Spleen (tissue), 11 donors: ENCODE measurements at regions not wholly inside any gene's neighbourhood (a gene's known extent, or its start where the extent isn't known, plus 50 kb on each side); places are given as distances from the start of the nearest gene placed in this dataset.
A peak's percentile ranks its signal among the peaks of the same experiment; 100 is the strongest.
"Not testable (repeated sequence)": the region's sequence is repeated elsewhere in the genome, so short reads cannot be mapped to it uniquely, and the experiment has no call there.

Source experiments
- DNase-seq: peaks from one replicate; pipeline ENCODE4 v3.0.0-alpha.2; 2020
- H3K27ac ChIP-seq, 8 donors: fragments of 200-600 bp; sonication (generic) in 7 of 8; 1 replicate in 4 of 8; 2 replicates in 4 of 8; pipeline versions ENCODE4 v1.5.0 to v1.8.0; 2016 to 2021; ENCODE audit warnings: inconsistent platforms in 4 of 8, mild to moderate bottlenecking in 4 of 8, moderate library complexity in 1 of 8
- H3K27me3 ChIP-seq, 7 donors: fragments of 200-600 bp; sonication (generic) in 6 of 7; replicated peaks in 1 of 7; 1 replicate in 4 of 7; 2 replicates in 3 of 7; pipeline versions ENCODE4 v1.5.0 to v1.8.0; 2016 to 2021; ENCODE audit warnings: inconsistent platforms in 3 of 7, mild to moderate bottlenecking in 1 of 7
- H3K36me3 ChIP-seq, 6 donors: fragments of 200-600 bp; sonication (generic) in 5 of 6; 1 replicate in 4 of 6; 2 replicates in 2 of 6; pipeline versions ENCODE4 v1.5.0 to v1.8.0; 2016 to 2021; ENCODE audit warnings: inconsistent platforms in 2 of 6
- H3K4me1 ChIP-seq, 6 donors: fragments of 200-600 bp; sonication (generic) in 5 of 6; 1 replicate in 3 of 6; 2 replicates in 3 of 6; pipeline versions ENCODE4 v1.5.0 to v1.8.0; 2016 to 2021; ENCODE audit warnings: inconsistent platforms in 3 of 6
- H3K4me3 ChIP-seq, 8 donors: fragments of 200-600 bp; sonication (generic) in 7 of 8; 1 replicate in 4 of 8; 2 replicates in 4 of 8; pipeline versions ENCODE4 v1.5.0 to v1.8.0; 2016 to 2021; ENCODE audit warnings: inconsistent platforms in 4 of 8, mild to moderate bottlenecking in 4 of 8, moderate library complexity in 2 of 8
- H3K9me3 ChIP-seq, 8 donors: fragments of 200-600 bp; sonication (generic) in 7 of 8; 1 replicate in 4 of 8; 2 replicates in 4 of 8; pipeline versions ENCODE4 v1.5.0 to v1.8.0; 2016 to 2021; ENCODE audit warnings: inconsistent platforms in 4 of 8
- POLR2A ChIP-seq, 3 donors: fragments of 450-650 bp; IDR thresholded peaks; one replicate each; pipeline ENCODE4 v1.5.1; 2017; ENCODE audit warnings: antibody characterized with exemption in 3 of 3, mild to moderate bottlenecking in 1 of 3
- POLR2AphosphoS5 ChIP-seq, 3 donors: sonication (generic); formaldehyde crosslinking; IDR thresholded peaks; one replicate each; pipeline ENCODE4 v1.5.1; 2017; ENCODE audit warnings: antibody characterized with exemption in 3 of 3
- WGBS, 5 donors: extraction: QIAGEN DNeasy Blood & Tissue Kit in 3 of 5; methylation state at CpG; one replicate each; pipeline versions ENCODE4 v1.1.5 to v1.1.7; 2013 to 2018; 5-methylcytosine and 5-hydroxymethylcytosine counted together
- intact Hi-C: fragments of 100-400 bp; cut with DNase I; formaldehyde crosslinking; loops from one replicate; pipeline ENCODE4 v1.15.0; 2023; ENCODE audit warnings: low total_unique reads
- TF ChIP-seq, protein P1 (sequence below), 11 experiments: fragments of 200-600 bp in 7 of 11; fragments of 450-650 bp in 4 of 11; sonication (generic) in 4 of 11; IDR thresholded peaks in 8 of 11; conservative IDR thresholded peaks in 3 of 11; 1 replicate in 7 of 11; 2 replicates in 4 of 11; pipeline versions ENCODE4 v1.4.0 to v1.8.0; 2016 to 2021; ENCODE audit warnings: antibody characterized with exemption in 11 of 11, inconsistent platforms in 4 of 11, mild to moderate bottlenecking in 1 of 11
- donor health status: healthy with polysubstance abuse.
- donor health status: DM: no; HTN: no; CAD: no; lungs with moderate emphysema.
- donor health status: DM: no; HTN: no; CAD: no.
- donor health status: Bipolar disorder and iron deficiency.
- donor health status: healthy.
- donor health status: DM: no; HTN: no; CAD: no.
- donor health status: DM: yes; HTN: yes; CAD: no.

DNA sequence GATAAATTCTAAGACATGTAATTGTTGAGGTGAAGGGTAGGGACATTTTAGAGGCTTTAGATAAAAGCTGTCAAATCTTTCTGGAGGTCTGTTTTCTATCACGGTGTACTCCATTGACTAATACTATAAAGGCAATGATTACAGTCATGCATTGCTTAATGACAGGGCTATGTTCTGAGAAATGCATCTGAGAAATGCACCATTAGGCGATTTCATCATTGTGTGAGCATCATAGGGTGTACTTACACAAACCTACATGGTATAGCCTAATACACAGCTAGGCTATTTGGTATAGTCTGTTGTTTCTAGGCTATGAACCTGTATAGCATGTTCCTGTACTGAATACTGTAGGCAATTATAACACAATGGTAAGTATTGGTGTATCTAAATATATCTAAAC, 71.3 kb upstream of the FYN start:
- WGBS, 5 donors, result 78 to 93% (median 84%) methylated on average over 2 of the region's 2 CpGs
- peaks cover 0 to 5% (median 0%) of the 10 kb centered on the region in 6 donors for H3K4me1 ChIP-seq

DNA sequence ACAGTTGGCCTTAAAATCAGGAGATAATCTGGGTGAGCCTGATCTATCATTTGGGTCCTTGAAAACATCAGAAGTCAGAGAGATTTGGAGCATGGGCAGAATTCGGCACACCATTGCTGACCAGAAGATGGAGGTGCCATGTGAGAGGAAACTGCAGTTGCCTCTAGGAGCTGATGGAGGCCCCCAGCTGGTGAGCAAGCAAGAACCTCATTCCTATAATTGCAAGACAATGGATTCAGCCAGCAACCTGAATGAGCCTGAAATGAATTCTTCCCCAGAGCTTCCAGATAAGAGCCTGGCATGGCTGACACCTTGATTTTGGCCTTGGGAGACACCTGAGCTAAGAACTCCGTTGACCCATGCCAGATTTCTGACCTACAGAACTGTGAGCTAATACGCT, 76.3 kb upstream of the FYN start:
- no peaks in the 10 kb centered on the region for H3K36me3 ChIP-seq
- TF ChIP-seq POLR2AphosphoS5 (IDR thresholded peaks at IDR 0.05) (no peak), POLR2A (IDR thresholded peaks at IDR 0.05) (no peak)
- TF ChIP-seq, protein P1, sequence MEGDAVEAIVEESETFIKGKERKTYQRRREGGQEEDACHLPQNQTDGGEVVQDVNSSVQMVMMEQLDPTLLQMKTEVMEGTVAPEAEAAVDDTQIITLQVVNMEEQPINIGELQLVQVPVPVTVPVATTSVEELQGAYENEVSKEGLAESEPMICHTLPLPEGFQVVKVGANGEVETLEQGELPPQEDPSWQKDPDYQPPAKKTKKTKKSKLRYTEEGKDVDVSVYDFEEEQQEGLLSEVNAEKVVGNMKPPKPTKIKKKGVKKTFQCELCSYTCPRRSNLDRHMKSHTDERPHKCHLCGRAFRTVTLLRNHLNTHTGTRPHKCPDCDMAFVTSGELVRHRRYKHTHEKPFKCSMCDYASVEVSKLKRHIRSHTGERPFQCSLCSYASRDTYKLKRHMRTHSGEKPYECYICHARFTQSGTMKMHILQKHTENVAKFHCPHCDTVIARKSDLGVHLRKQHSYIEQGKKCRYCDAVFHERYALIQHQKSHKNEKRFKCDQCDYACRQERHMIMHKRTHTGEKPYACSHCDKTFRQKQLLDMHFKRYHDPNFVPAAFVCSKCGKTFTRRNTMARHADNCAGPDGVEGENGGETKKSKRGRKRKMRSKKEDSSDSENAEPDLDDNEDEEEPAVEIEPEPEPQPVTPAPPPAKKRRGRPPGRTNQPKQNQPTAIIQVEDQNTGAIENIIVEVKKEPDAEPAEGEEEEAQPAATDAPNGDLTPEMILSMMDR (IDR thresholded peaks at IDR 0.05 in 8 of 11, conservative IDR thresholded peaks at IDR 0.05 in 3 of 11), result no peak
- no peak overlapping the region for H3K4me3 ChIP-seq
- 82 to 93% (median 89%) methylated on average over 3 of the region's 3 CpGs for WGBS, 5 donors
- H3K27me3 ChIP-seq, result peaks cover 0 to 5% (median 0%) of the 10 kb centered on the region in 7 donors
- H3K9me3 ChIP-seq, result no peaks in the 10 kb centered on the region
- peaks cover 0 to 4% (median 0%) of the 10 kb centered on the region in 6 donors for H3K4me1 ChIP-seq
- intact Hi-C loops, result no loop called here
- DNase-seq, result no peak
- no peak overlapping the region for H3K27ac ChIP-seq

More for the DNA sequence above, 71.3 kb upstream of the FYN start:
- intact Hi-C loops, result no loop called here
- DNase-seq, result no peak
- no peaks in the 10 kb centered on the region for H3K36me3 ChIP-seq
- H3K9me3 ChIP-seq, result peaks cover 0 to 7% (median 6%) of the 10 kb centered on the region in 8 donors
- no peak overlapping the region for H3K4me3 ChIP-seq
- no peak for TF ChIP-seq POLR2AphosphoS5 (IDR thresholded peaks at IDR 0.05)
- TF ChIP-seq, protein P1 (IDR thresholded peaks at IDR 0.05 in 8 of 11, conservative IDR thresholded peaks at IDR 0.05 in 3 of 11), result no peak
- TF ChIP-seq POLR2A (IDR thresholded peaks at IDR 0.05), result no peak
- no peaks in the 10 kb centered on the region for H3K27me3 ChIP-seq
- H3K27ac ChIP-seq, result peak overlapping the region in 1 of 8 donors; percentile 56

GRCh38 chr6:111949984-111950383, 76.7 kb upstream of the FYN start:
- H3K36me3 ChIP-seq, DNase-seq, H3K9me3 ChIP-seq, H3K27me3 ChIP-seq, intact Hi-C loops, H3K4me1 ChIP-seq, H3K27ac ChIP-seq, H3K4me3 ChIP-seq: not testable (repeated sequence)
- WGBS, 5 donors, result 69 to 87% (median 79%) methylated on average over 3 of the region's 3 CpGs

DNA sequence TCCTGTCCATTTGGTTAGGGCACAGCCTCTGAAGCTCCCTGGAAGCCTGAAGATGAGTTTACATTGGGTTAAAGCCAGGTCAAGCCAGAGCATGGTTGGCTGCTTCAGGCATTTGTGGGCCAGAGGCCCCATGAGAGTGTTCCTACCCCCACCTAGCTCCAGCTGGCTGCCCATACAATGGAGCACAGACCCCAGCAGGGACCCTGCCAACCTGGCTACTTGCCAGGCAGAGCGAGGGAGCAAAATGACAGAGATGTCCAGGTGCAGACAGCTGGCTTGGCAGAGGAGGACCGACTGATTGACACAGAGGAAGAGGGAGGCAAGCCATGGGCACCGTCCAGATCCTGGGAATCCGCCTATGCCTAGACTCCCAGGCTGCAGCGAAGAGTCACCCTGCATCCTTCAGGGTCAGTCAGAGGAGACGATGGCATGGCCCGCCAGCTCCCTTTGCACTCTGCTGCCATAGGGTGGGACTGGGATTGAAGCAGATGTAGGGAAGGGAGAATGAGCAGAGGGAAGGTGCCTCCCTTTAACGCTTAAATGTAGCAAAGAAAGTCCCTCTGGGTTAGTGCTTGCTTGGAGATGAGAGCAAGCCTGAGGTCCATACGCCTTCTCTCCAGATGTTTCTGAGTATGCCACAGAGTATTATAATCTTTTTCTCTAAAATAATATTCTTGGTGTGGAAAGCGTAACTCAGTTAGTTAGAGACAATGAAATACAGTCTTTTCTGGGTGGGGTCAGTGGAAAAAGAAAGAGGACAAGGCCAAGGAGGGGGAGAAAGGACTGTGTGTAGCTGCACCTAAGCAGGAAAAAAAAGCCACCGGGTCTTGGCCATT, 77.6 kb upstream of the FYN start:
- Histone ChIP-seq H3K27me3 (peaks cover 0 to 5% (median 0%) of the 10 kb centered on the region in 7 donors), H3K4me3 (no peak overlapping the region), H3K36me3 (no peaks in the 10 kb centered on the region), H3K9me3 (no peaks in the 10 kb centered on the region), H3K4me1 (peaks cover 0 to 4% (median 0%) of the 10 kb centered on the region in 6 donors), H3K27ac (no peak overlapping the region)
- no peak for DNase-seq
- intact Hi-C loops, result no loop called here
- 83 to 93% (median 88%) methylated on average over 11 of the region's 11 CpGs for WGBS, 5 donors
- TF ChIP-seq POLR2A (IDR thresholded peaks at IDR 0.05), result no peak
- TF ChIP-seq, protein P1 (IDR thresholded peaks at IDR 0.05 in 8 of 11, conservative IDR thresholded peaks at IDR 0.05 in 3 of 11), result no peak
- TF ChIP-seq POLR2AphosphoS5 (IDR thresholded peaks at IDR 0.05), result no peak
